ENCODE measurements at regions not wholly inside any gene's neighbourhood (a gene's known extent, or its start where the extent isn't known, plus 50 kb on each side); places are given as distances from the start of the nearest gene placed in this dataset.

DNA sequence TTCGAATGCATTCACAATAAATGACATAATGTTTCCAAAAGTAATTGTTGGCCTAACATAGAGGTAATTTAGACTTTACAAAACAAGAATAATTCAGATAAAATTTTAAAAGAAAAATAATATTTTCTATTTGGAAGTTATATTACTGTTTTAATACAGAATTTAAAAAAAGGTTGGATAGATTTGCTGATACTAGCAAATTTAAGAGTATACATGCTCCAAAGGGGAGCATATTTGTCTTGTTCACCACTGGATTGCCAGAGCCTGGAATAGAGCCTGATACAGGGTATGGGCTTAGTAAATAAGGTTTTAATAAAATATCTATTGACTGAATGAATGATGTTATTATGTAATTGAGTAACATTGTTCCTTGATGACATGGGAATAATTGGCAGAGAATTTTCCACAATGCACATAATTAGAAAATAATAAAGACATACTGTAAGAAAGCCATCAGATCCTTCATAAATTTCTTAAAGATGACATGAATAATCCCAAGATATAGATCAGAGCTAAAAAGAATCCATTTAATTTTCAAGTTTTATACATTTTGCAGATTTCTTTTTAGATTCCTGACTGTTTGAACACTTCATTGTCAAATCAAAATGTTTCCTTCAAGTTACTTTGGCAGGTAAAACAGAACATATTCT lies 305.3 kb downstream of the SLC6A15 start:
- H3K4me1 ChIP-seq (ENCODE audit: low read depth) = no peaks in the 10 kb centered on the region
- H3K4me3 ChIP-seq = no peak overlapping the region
- ATAC-seq (no peak), DNase-seq (no peak)
- TF ChIP-seq, protein P1, sequence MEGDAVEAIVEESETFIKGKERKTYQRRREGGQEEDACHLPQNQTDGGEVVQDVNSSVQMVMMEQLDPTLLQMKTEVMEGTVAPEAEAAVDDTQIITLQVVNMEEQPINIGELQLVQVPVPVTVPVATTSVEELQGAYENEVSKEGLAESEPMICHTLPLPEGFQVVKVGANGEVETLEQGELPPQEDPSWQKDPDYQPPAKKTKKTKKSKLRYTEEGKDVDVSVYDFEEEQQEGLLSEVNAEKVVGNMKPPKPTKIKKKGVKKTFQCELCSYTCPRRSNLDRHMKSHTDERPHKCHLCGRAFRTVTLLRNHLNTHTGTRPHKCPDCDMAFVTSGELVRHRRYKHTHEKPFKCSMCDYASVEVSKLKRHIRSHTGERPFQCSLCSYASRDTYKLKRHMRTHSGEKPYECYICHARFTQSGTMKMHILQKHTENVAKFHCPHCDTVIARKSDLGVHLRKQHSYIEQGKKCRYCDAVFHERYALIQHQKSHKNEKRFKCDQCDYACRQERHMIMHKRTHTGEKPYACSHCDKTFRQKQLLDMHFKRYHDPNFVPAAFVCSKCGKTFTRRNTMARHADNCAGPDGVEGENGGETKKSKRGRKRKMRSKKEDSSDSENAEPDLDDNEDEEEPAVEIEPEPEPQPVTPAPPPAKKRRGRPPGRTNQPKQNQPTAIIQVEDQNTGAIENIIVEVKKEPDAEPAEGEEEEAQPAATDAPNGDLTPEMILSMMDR (IDR thresholded peaks at IDR 0.05) = no peak
- intact Hi-C loops (cut with DNase I, micrococcal nuclease) = no loop called here
- H3K36me3 ChIP-seq (ENCODE audit: low read depth) = no peaks in the 10 kb centered on the region
- H3K9me3 ChIP-seq = no peaks in the 10 kb centered on the region

DNA sequence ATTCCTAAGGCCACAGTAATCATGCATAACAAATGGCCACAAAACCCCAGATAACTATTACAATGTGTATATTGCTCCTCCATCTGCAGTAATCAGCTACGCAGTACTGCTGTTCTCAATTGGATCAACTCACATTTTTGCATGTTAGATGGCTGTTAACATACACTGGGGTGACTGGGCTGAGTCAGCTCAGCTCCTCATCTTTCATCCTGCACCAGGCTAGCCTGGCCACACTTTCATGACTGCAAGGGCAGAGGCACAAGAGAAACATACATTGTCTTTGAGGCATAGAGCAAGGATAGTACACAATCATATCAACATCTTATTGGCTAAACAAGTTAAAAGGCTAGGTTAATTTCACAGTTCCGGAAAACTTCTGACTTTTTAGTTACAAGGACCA lies 306.6 kb downstream of the SLC6A15 start:
- no peaks in the 10 kb centered on the region for H3K36me3 ChIP-seq (ENCODE audit: low read depth)
- no peaks in the 10 kb centered on the region for H3K4me1 ChIP-seq (ENCODE audit: low read depth)
- intact Hi-C loops (cut with DNase I, micrococcal nuclease) = no loop called here
- ATAC-seq (no peak), DNase-seq (no peak)
- TF ChIP-seq, protein P1 (IDR thresholded peaks at IDR 0.05) = no peak
- no peaks in the 10 kb centered on the region for H3K9me3 ChIP-seq
- H3K4me3 ChIP-seq = no peak overlapping the region

DNA sequence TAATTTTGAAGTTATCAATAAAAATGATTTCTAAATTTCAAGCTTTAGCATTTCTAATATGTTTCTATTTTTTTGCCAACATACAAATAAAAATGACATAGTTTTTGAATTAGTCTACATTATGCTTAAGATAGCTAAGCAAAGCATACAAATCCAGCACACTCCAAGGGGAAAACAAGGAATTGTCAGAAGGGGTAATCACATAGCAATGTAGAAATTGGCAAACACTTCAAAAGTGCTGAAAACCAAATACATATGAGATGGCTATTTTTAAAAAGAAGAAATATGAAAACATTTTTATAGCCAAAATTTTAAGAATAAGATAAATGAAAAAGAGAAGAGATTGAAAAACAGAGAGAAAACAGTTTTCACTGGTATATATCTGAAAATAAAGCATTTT lies 308.0 kb downstream of the SLC6A15 start:
- H3K9me3 ChIP-seq = no peaks in the 10 kb centered on the region
- TF ChIP-seq, protein P1 (IDR thresholded peaks at IDR 0.05) = no peak
- DNase-seq = no peak
- no peaks in the 10 kb centered on the region for H3K4me1 ChIP-seq (ENCODE audit: low read depth)
- no peak for ATAC-seq
- intact Hi-C loops (cut with DNase I, micrococcal nuclease) = no loop called here
- no peak overlapping the region for H3K4me3 ChIP-seq
- H3K36me3 ChIP-seq (ENCODE audit: low read depth) = no peaks in the 10 kb centered on the region

DNA sequence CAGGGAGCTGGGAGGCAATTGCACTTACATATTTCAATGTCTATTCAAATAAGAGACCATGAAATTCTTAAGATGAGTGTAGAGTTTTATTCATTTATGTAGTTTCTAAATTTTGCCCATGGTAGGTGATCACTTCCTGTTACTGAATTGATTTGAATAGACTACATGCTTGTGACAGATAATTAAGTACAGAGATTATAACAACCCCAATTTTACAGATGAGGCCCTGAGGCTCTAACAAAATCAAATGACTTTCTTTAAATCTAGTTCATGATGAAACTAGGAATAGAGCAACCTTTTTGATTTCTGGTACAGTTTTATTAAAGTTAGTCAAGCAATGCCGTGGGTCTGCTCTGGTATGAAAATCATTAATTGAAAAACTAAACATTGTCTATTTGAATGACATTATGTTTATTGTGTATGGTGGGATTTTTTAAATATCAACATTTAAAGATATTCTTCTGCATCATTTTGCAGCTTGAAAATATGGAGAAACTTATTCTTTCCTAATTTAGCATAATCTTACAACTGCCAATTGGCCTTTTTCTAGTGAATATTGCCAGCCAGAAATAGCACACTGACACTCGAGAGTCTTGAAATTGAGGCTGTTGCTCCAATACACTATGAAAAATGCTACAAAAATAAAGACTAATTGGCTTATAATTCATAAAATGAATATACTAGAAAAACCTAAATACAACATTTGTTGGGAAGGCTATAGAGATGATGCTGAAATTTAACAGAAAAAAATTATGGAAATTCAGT lies 308.9 kb downstream of the SLC6A15 start:
- no peak for ATAC-seq
- TF ChIP-seq, protein P1 (IDR thresholded peaks at IDR 0.05) = no peak
- DNase-seq = no peak
- intact Hi-C loops (cut with DNase I, micrococcal nuclease) = no loop called here
- no peaks in the 10 kb centered on the region for H3K9me3 ChIP-seq
- H3K4me1 ChIP-seq (ENCODE audit: low read depth) = no peaks in the 10 kb centered on the region
- H3K4me3 ChIP-seq = no peak overlapping the region
- H3K36me3 ChIP-seq (ENCODE audit: low read depth) = no peaks in the 10 kb centered on the region

DNA sequence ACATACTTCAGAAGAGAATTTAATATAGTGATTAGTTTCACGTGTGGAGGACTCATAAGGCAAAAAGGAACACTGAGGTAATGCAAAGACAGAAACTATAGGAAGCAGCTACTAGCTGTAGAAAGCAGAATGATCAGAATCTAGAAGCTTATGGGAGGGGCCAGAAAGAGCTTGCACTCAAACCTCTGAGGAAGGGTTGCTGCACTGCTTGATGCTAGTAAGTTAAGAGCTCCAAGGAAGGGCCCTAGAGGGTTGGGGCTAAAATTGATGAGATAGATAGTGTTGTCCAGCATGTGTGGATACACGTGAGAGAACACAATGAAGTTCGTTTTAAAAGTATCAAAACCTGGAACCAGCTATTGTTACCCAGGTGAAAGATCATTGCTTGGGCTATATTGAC lies 311.1 kb downstream of the SLC6A15 start:
- intact Hi-C loops (cut with DNase I, micrococcal nuclease) = no loop called here
- TF ChIP-seq, protein P1 (IDR thresholded peaks at IDR 0.05) = no peak

More for the DNA sequence above, 311.1 kb downstream of the SLC6A15 start:
- ATAC-seq (no peak), DNase-seq (no peak)
- no peaks in the 10 kb centered on the region for H3K4me1 ChIP-seq (ENCODE audit: low read depth)
- no peaks in the 10 kb centered on the region for H3K36me3 ChIP-seq (ENCODE audit: low read depth)
- no peaks in the 10 kb centered on the region for H3K9me3 ChIP-seq
- no peak overlapping the region for H3K4me3 ChIP-seq

Measured in mucosa of descending colon (tissue), 3 donors.